Tibial nerve (tissue), 4 donors: ENCODE measurements at regions not wholly inside any gene's neighbourhood (a gene's known extent, or its start where the extent isn't known, plus 50 kb on each side); places are given as distances from the start of the nearest gene placed in this dataset.

ENCODE experiments used
- EP300 ChIP-seq, 2 donors: sonication (generic); formaldehyde crosslinking; IDR thresholded peaks; one replicate each; pipeline ENCODE4 v1.6.1; 2017; ENCODE audit warnings: antibody characterized with exemption in 2 of 2, mild to moderate bottlenecking in 1 of 2
- POLR2A ChIP-seq, 2 donors: fragments of 450-650 bp; IDR thresholded peaks; one replicate each; pipeline ENCODE4 v1.6.1; 2017; ENCODE audit warnings: antibody characterized with exemption in 2 of 2, mild to moderate bottlenecking in 2 of 2, moderate library complexity in 2 of 2
- TF ChIP-seq, protein P1 (sequence below), 5 experiments: fragments of 200-600 bp in 3 of 5; fragments of 450-650 bp in 2 of 5; sonication (generic) in 3 of 5; IDR thresholded peaks; one replicate each; pipeline ENCODE4 v1.5.1; 2016 to 2019; ENCODE audit warnings: antibody characterized with exemption in 5 of 5, mild to moderate bottlenecking in 3 of 5, moderate library complexity in 2 of 5

DNA sequence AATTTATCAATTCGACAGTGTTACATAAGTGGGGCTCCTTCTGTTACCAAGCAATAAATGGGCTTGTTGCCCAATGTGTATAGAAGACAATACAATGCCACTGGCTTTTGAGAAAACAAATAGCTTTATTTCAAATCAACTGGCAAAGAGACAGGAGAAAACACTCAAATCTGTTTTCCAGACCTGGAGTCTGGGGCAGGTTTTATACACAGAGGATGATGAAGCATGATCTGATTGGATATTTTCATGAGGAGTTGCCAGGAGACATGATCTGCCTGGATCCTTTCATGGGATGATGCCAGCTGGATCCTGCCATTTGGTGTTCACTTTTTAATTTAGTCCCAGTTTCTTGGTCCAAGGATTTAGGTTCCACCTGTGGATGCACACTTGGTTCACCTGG lies 287.9 kb downstream of the CXXC4 start:
- TF ChIP-seq, protein P1, sequence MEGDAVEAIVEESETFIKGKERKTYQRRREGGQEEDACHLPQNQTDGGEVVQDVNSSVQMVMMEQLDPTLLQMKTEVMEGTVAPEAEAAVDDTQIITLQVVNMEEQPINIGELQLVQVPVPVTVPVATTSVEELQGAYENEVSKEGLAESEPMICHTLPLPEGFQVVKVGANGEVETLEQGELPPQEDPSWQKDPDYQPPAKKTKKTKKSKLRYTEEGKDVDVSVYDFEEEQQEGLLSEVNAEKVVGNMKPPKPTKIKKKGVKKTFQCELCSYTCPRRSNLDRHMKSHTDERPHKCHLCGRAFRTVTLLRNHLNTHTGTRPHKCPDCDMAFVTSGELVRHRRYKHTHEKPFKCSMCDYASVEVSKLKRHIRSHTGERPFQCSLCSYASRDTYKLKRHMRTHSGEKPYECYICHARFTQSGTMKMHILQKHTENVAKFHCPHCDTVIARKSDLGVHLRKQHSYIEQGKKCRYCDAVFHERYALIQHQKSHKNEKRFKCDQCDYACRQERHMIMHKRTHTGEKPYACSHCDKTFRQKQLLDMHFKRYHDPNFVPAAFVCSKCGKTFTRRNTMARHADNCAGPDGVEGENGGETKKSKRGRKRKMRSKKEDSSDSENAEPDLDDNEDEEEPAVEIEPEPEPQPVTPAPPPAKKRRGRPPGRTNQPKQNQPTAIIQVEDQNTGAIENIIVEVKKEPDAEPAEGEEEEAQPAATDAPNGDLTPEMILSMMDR (IDR thresholded peaks at IDR 0.05): no peak
- no peak for TF ChIP-seq EP300 (IDR thresholded peaks at IDR 0.05)
- TF ChIP-seq POLR2A (IDR thresholded peaks at IDR 0.05): no peak
